GM21447 (cell line): ENCODE measurements at regions not wholly inside any gene's neighbourhood (a gene's known extent, or its start where the extent isn't known, plus 50 kb on each side); places are given as distances from the start of the nearest gene placed in this dataset.

ENCODE experiments used
- ATAC-seq: cut with Tn5 transposase; IDR thresholded peaks from one replicate; pipeline ENCODE4 v1.9.1; 2021; ENCODE audit not compliant: unreplicated experiment

DNA sequence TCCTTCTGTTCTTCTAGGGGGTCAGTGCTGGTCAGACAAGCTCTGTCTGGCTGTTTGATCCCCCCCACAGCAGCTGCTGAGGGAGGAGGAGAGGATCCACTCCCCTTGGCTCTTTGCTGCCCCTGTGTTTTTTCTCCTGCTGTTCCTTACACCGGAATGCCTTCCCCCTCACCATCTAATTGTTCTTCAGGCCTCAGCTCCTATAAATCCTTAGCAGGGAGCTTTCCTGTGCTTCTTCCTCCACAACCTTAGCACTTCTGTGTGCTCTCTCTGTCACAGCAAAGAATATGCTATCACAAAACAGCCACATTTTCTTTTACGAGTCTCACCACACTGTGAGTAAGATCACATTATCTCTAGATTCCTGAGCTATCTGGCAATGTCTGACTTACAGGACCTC is 196.6 kb downstream of the OTOR start:
- ATAC-seq = no peak

DNA sequence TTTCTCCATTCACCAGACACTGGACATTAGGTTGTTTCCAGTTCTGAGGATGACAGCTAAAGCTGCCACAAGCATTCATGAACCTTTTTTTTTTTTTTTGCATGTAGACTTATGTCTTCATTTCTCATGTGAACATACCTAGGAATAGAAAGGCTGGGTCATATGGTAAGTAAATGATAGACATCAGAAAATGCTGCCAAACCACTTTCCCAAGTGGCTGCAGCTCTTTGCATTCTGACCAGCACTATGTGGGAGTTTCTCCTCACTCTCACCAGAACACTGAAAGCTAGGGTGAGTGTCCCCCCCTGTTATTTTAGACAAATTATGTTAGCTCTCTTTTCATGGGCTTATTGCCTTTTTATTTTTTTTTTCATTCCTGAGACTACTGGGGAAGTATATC is 197.5 kb downstream of the OTOR start:
- no peak for ATAC-seq

DNA sequence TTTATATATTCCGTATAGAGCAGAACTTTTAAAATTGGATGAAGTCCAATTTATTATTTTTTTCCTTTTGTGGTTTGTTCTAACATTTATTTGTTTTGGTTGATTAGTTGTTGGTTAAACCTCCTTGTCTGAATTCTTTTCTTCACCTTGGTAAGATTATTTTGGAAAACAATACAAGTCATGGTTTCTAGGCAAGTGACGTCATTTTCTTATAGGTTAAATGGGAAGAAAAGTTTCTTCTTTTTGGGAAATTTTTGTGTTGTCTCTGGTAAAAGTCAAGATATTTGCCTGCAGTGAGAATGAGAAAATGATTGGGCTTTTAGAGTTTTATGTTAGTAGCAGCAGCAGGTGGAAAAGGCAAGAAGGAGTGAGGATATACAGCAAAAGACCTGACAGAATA is 197.9 kb downstream of the OTOR start:
- ATAC-seq = no peak

DNA sequence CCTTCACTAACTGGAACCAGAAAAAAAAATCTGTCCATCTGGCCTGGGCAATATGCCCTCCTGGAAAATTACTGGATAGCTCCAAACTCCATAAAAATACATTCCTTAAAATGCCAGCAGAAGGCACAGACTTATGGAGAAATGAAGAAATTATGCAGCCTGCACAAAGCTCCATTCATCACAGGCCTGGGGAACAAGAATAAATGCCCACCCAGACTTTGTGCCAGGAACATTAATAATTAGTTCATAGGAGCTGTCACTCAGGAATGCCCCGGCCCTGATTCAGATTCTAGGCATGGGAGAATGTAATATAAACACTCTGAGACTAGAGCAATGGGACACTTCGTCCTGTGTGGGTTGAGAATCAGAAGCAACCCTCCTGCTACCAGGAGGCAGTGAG is 199.3 kb downstream of the OTOR start:
- no peak for ATAC-seq

DNA sequence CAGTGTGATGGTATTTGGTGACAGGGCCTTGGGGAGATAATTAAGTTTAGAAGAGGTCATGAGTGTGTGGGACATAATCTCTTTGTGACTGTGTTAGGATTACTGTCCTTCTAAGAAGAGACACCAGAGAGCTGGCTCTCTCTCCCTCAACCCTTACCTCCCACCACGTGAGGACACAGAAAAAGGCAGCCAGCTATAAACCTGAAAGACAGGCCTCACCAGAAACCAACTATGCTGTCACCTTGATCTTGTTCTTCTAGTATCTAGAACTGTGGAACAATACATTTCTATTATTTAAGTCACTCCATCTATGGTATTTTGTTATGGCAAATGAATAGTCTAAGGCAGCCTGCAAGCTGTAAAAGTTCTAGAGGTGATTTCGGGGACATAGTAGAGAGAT is 203.7 kb downstream of the OTOR start:
- no peak for ATAC-seq

DNA sequence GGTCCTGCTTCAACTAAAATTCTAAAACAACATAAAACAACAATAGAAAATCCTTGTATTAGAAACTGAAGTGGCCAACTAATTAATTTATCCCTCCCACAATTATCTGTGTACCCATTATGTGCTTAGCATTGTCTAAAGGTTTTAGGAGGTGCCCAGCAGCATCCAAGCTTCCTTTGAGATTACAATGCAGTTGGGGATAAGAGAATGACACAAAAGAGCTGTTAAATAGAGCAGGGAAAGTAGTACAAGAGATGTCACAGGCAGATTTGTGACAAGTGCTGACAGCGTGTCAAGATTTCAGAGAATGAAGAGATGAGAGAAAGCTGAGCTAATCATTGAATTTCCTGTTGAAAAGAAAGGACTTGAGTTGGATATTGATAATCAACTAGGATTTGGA is 204.8 kb downstream of the OTOR start:
- ATAC-seq = no peak

DNA sequence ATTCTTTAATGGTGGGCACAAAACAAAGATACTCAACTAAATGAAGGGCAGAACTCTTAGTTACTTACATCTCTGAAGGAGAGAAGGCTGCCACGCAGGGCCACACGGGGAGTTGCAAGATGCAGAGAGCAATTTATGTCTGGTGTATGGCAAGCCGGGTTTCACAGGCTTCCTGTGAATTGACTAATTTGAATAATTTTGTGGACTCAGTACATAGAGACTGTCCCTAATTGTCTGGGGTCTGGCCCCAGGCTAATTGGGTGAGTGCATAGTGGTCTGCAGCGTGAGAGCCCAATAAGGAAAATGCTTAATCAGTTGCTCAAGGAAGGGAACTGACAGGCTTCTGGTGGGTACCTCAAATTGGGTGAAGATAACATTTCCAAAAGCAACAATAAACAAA is 205.7 kb downstream of the OTOR start:
- no peak for ATAC-seq

DNA sequence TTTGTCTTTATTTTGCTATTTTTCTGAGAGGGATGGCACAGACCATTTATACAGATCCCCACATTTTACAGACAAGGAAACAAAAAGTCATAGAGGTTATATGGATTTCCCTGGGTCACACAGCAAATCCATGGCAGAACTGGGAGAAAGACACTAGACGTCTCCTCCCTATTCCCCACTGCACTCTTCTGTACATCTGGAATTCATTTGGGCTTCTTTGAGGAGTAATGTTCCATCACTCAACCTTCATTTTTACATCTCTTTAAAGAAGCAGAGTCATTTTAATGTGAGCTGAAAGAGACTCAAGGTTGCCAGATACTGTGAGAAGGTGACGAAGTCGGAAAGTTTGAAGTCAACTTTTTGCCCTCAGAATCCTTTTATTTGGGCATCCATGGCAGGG is 207.3 kb downstream of the OTOR start:
- no peak for ATAC-seq

DNA sequence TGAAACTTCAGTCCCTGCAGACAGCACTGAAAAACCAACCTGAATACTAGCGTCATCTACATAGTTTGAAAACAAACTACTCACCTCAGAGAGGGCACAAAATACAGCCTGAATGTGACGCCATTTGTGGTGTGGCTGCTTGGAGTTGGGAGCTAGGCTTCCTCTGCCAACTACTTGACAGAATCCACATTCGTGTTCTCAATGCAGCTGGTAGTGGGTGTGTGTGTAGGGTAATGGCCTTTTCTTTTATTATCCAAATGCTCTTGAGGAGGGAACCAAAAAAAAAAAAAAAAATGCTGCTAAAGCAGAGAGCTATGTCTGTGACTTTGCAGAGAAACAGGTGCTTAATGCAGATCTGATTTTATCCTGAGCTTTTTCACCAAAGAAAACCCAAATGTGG is 207.8 kb downstream of the OTOR start:
- no peak for ATAC-seq

DNA sequence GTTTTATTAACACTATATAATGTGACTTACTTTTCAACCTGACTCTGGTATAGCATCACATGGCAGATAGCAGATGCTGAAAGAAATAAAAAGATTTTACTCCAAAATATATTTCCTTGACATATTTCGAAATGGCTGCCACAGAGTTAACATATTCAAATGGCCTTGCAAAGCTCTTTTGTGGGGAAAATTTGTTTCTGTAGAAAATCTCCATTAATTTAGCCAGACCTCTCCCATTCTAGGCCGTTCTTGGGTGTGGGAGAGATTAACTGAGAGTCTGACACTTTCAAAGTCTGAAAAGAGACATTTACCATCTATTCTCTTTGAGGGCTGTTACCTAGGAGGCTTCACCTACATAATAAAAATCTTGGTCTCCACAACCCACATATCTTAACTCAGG is 217.2 kb downstream of the OTOR start:
- ATAC-seq = no peak

DNA sequence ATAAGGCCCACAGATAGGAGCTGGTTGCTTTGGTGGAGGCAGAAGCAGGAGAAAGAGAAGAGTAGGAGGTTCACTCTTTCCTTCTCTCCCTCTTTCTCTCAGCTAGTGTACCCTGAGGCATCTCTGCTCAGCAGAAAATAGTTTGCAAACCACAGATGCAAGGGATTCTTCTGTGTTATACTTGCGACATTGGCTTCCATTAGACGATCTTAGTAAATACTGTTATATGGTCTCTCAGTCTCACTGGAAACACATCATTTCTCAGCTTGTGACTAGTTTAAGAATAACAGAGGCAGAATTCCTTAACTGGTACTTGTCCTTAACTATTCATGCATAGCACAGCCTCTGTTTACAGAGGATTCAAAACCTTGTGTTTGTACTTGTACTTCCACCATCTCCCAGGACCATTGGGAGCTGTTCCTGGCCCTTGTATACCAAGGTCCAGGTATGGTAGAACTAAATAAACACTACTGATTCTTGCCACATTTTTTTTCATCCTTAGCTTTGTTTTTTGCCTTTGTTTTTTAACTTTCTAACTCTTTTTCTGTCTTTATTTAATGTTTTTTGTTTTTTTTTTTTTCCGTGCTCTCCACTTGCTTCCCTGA is 218.2 kb downstream of the OTOR start:
- ATAC-seq = no peak

DNA sequence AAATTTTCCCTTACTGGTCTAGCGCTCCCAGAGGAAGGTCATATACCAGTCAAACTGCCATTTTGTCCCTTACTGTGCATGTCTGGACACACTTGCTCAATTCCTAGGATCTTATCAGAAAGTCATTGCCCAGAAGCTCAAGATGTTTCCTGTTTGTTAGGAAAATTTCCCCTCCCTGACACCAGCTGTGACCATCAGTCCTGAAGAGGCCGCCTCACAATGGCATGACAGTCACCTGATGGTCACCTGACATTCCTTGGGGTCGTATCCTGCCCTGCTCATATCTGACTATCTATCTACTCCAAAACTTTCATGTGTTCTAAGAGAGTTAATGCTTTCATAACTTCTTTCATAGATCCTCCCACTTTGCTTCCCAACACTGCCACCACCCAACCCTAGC is 219.9 kb downstream of the OTOR start:
- no peak for ATAC-seq

DNA sequence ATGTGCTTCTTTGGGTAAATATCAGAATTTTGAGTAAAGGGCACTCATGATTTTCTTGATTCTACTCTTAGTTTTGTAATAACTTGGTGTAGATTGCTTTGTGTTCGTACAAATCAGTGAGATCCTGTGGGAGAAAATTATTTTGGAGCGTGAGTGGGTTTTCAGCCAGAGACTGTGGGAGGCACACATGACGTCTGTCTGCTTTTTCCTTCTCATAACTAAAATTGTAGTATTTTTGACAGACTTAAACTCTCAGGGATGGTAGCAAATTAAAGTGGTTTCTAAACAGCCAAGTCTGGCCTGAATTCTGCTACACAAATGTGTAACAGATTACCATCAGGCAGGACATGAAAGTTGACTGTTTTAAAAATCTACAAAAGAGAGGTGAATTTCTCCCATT is 222.6 kb downstream of the OTOR start:
- no peak for ATAC-seq

DNA sequence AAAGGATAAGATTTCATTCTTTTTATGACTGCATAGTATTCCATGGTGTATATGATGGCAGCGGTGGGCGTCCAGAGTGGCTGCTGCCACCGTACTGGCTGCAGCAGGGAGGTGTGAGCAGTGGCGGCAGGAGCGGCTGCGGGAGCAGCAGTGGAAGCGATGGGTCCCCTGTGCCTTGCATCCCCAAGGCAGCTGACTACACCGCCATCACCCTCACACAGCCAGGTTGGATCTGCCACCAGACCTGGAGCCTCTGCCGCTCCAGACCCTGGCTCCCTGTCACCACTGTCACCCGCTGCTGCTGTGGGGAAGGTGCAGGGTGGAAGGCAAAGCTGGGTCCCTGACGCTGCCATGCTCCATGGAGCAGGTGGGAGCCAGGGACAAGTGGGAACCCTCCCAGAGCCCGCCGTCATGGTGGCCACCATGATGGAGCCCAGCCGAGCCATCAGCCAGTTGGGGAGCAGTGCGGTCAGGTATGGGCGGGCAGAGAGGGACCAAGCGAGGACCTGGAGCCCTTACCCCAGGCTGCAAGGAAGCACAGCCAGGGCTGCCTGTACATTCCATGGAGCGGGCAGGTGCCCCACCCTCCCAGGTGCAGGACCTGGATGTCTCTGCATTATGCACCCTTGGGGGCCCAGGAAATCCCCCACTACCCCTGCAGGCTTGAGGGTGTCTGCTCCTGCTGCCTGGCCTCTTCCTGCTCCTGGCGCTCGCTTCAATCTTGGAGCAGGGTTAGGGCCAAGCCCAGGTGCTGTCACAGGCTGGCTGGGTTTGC is 226.1 kb downstream of the OTOR start:
- ATAC-seq = no peak

DNA sequence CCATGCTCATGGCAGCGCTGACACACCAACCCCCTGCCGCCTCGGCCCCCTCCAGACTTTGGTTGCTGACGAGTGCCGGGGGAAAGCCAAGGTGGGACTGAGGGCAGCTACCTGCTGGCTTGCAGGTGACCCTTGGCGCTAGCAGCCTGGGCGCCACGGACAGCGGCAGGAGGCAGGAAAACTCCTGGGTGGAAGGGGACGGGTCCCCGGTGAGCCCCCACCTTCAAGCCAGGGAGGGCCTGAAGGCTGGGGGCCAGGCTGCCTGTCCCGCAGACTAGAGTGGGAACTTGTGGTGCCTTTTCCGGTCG is 226.7 kb downstream of the OTOR start:
- no peak for ATAC-seq

DNA sequence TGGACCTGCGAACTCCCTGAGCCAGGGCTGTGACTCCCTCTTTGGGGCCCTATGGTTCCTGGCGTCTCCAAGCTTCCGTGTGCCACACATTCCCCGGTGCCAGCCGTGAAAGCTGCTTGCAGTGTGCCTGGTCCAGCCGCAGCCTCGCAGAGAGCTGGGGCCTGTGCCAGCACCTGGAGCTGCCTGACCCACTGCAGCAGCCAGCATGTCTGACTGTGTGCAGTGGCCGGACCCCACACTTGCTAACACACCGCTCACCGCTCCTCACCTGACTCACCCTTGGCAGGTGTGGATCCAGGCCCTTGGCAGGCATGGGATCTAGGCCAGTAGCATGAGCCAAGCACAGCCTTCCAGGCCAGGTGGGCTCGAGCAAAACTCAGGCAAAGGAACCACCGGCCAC is 227.5 kb downstream of the OTOR start:
- ATAC-seq = no peak

DNA sequence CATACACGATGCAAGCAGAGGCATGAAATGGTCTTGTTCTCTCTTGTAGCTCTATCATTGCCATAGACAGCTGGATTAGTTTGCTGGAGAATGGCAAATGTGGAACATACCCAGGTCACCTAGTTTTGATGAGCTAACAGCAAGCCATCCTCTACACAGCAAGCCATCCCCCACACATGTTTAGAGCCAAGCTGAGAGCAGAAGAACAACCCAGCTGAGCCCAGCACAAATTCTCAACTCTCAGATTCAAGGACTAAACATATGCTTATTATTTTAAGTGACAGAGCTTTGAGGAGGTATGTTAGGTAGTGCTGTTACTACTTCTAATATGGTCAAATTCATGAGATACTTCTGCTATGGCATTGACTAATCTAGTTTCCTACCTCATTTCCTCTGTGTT is 230.3 kb downstream of the OTOR start:
- ATAC-seq = no peak

DNA sequence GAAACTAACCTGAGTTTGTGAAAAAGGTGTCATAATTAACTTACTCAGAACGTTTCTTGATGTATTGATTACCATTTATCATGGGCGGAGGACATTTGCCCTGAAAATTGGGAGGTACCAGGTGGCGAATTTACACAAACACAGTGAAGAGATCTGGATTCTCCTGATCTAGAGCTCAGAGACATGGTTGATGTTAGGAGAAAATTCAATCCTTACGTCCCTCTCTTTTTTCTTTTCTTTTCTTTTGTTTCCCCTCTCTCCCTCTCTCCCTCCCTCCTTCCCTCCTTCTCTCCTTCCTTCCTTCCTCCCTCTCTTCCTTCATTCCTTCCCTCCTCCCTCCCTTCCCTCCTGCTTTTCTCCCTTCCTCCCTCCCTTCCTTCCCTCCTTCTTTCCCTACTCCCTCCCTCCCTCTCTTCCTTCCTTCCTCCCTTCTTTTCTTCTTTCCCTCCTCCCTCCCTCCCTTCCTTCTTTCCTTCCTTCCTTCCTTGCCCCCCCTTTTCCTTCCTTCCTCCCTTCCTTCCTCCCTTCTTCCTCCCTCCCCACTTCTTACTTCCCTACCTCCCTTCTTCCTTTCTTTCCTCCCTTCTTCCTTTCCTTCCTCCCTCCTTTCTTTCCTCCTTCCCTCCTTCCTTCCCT is 234.1 kb downstream of the OTOR start:
- ATAC-seq = no peak

DNA sequence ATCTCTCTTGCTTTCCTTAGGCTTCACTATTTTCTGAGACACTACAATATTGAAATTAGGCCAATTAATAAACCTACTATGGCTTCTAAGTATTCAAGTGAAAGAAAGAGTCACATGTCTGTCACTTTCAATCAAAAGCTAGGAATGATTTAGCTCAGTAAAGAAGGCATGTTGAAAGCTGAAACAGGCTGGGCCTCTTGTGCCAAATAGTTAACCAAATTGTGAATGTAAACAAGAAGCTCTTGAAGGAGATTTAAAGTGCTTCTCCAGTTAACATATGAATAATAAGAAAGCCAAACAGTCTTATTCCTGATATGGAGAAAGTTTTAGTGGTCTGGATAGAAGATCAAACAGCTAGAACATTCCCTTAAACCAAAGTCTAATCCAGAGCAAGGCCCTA is 236.3 kb downstream of the OTOR start:
- no peak for ATAC-seq

DNA sequence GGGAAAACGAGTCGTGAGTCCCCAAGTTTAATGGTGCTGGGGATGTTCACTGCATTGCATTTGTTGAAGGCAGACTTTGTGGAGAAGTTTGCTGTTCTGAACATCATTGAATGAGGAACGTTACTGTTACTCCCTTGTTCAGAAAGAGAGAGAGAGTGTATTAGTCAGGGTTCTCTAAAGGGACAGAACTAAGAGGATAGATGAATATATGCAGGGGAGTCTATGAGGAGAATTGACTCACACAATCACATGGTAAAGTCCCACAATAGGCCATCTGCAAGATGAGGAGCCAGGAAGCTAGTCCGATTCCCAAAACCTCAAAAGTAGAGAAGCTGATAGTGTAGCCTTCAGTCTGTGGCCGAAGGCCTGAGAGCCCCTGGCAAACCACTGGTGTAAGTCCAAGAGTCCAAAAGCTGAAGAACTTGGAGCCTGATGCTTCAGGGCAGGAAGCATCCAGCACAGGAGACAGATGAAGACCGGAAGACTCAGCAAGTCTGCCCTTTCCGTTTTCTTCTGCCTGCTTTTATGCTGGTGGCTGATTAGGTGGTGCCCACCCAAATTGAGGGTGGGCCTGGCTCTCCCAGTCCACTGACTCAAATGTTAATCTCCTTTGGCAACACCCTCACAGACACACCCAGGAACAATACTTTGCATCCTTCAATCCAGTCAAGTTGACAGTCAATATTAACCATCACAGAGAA is 223.5 kb upstream of the PCSK2 start:
- ATAC-seq = no peak

DNA sequence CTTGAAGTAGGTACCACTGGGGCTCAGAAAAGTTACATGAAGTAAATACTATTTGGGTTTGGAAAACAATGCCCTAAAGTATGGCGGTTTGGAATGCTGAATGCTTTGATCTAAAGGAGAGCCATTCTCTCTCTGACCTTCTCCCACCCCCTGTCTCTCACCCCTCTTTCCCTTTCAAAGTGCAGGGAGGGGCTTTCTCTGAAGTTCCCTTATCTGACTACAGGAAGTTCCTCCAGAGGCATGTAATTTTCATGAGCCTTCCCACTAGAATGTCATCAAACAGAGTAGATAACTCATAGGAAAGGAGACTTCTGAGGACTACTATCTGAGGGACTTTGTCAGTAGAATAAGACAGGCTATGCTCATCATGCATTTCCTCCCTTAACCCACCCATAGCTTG is 216.7 kb upstream of the PCSK2 start:
- ATAC-seq = no peak

DNA sequence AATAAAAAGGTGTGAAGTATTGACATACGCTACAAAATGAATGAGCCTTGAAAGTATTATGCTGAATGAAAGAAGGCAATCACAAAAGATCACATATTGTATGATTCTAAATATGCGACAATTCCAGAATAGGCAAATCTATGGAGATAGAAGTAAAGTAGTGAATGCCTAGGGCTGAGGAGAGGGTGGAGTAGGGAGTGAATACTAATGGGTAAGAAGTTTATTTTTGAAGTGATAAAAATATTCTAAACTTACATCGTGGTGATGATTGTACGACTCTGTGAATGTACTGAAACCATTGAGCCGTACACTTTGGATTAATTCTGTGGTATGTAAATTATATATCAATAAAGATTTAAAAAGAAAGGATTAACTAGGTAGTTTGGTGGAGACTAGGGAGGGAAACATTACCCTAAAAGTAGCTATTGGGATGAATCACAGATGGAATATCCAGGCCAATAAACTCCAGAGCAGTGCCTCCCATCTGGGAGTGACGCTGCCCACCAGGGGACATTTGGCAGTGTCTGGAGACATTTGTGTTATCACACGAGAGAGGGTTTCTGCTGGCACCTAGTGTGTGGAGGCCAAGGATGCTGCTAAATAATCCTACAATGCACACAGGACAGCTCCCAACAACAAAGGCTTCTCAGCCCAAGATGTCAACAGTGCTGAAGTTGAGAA is 214.2 kb upstream of the PCSK2 start:
- no peak for ATAC-seq
